Cardiac muscle cell (in vitro differentiated cells and primary cell): ENCODE measurements at regions not wholly inside any gene's neighbourhood (a gene's known extent, or its start where the extent isn't known, plus 50 kb on each side); places are given as distances from the start of the nearest gene placed in this dataset.

Source experiments
- DNase-seq, 2 donors: peaks; one replicate each; pipeline versions ENCODE4 v3.0.0 to v3.0.0-alpha.2; 2010 to 2017; ENCODE audit warnings: low read depth in 1 of 2, low spot score in 1 of 2
- H3K27ac ChIP-seq: fragments of 200-600 bp; sonication (generic); 2 replicates; pipeline ENCODE4 v1.5.1; 2016
- H3K27me3 ChIP-seq: fragments of 200-600 bp; sonication (generic); 2 replicates; pipeline ENCODE4 v1.6.0; 2016; ENCODE audit warnings: control low read depth
- H3K36me3 ChIP-seq: fragments of 200-600 bp; sonication (generic); 2 replicates; pipeline ENCODE4 v1.5.1; 2016; ENCODE audit warnings: control low read depth
- H3K4me1 ChIP-seq: fragments of 200-600 bp; sonication (generic); 2 replicates; pipeline ENCODE4 v1.8.1; 2017; ENCODE audit warnings: low read depth, mild to moderate bottlenecking, mixed run types
- H3K4me3 ChIP-seq: fragments of 200-600 bp; sonication (generic); 2 replicates; pipeline ENCODE4 v1.5.1; 2016; ENCODE audit warnings: mild to moderate bottlenecking
- H3K9me3 ChIP-seq: fragments of 200-600 bp; sonication (generic); 2 replicates; pipeline ENCODE4 v1.5.1; 2017; ENCODE audit warnings: low read depth, mild to moderate bottlenecking, control low read depth
- CTCF ChIP-seq: IDR thresholded peaks from 2 replicates; pipeline ENCODE4 v1.5.1; 2012; ENCODE audit warnings: low read depth, mild to moderate bottlenecking, low read length

GRCh38 chr1:194230351-194231144 is 1044.1 kb upstream of the B3GALT2 start:
- Histone ChIP-seq H3K36me3 (no peaks in the 10 kb centered on the region), H3K27ac (no peak overlapping the region), H3K27me3 (no peaks in the 10 kb centered on the region), H3K4me1 (peaks cover 13% of the 10 kb centered on the region), H3K9me3 (no peaks in the 10 kb centered on the region), H3K4me3 (no peak overlapping the region)
- TF ChIP-seq CTCF, result no peak
- no peak for DNase-seq

- Histone ChIP-seq H3K9me3 (no peaks in the 10 kb centered on the region), H3K4me3 (no peak overlapping the region), H3K4me1 (peaks cover 14% of the 10 kb centered on the region), H3K36me3 (no peaks in the 10 kb centered on the region), H3K27ac (no peak overlapping the region), H3K27me3 (no peaks in the 10 kb centered on the region)
- DNase-seq, result no peak
- TF ChIP-seq CTCF, result no peak
Measured at GRCh38 chr1:194228427-194228826, 1042.0 kb upstream of the B3GALT2 start.

- Histone ChIP-seq H3K4me1 (peaks cover 14% of the 10 kb centered on the region), H3K36me3 (no peaks in the 10 kb centered on the region), H3K4me3 (no peak overlapping the region), H3K9me3 (no peaks in the 10 kb centered on the region), H3K27me3 (no peaks in the 10 kb centered on the region), H3K27ac (no peak overlapping the region)
- no peak for DNase-seq
- no peak for TF ChIP-seq CTCF
Measured at GRCh38 chr1:194227161-194227560, 1040.7 kb upstream of the B3GALT2 start.

- Histone ChIP-seq H3K27me3 (no peaks in the 10 kb centered on the region), H3K36me3 (no peaks in the 10 kb centered on the region), H3K4me1 (peaks cover 14% of the 10 kb centered on the region), H3K4me3 (no peak overlapping the region), H3K9me3 (no peaks in the 10 kb centered on the region), H3K27ac (no peak overlapping the region)
- TF ChIP-seq CTCF, result no peak
- DNase-seq, result no peak
Measured at GRCh38 chr1:194225821-194226220, 1039.4 kb upstream of the B3GALT2 start.

GRCh38 chr1:194223596-194223995 is 1037.2 kb upstream of the B3GALT2 start:
- no peak for TF ChIP-seq CTCF
- peaks cover 14% of the 10 kb centered on the region for H3K4me1 ChIP-seq
- no peak for DNase-seq
- H3K9me3 ChIP-seq, result no peaks in the 10 kb centered on the region
- H3K27me3 ChIP-seq, result no peaks in the 10 kb centered on the region
- H3K36me3 ChIP-seq, result no peaks in the 10 kb centered on the region
- no peak overlapping the region for H3K27ac ChIP-seq
- H3K4me3 ChIP-seq, result no peak overlapping the region
